ES-I3 (cell line): ENCODE measurements at regions not wholly inside any gene's neighbourhood (a gene's known extent, or its start where the extent isn't known, plus 50 kb on each side); places are given as distances from the start of the nearest gene placed in this dataset.

Experiments
- H3K36me3 ChIP-seq: 2 replicates; pipeline ENCODE4 v1.6.1; 2013; ENCODE audit warnings: mild to moderate bottlenecking, low read length, control low read depth, moderate library complexity; ENCODE audit not compliant: insufficient read depth
- H3K4me1 ChIP-seq: 2 replicates; pipeline ENCODE4 v1.6.1; 2013; ENCODE audit warnings: mild to moderate bottlenecking, control low read depth, low read length; ENCODE audit not compliant: insufficient read depth
- H3K9ac ChIP-seq: 2 replicates; pipeline ENCODE4 v1.6.1; 2013; ENCODE audit warnings: low read depth, mild to moderate bottlenecking, low read length, moderate library complexity
- H3K9me3 ChIP-seq: 2 replicates; pipeline ENCODE4 v1.6.1; 2013; ENCODE audit warnings: mild to moderate bottlenecking, low read length, moderate library complexity; ENCODE audit not compliant: control insufficient read depth, insufficient read depth

GRCh38 chrX:39104745-39105144, 303.5 kb downstream of the MID1IP1 start:
- Histone ChIP-seq H3K4me1 (no peaks in the 10 kb centered on the region), H3K9me3 (no peaks in the 10 kb centered on the region), H3K36me3 (no peaks in the 10 kb centered on the region), H3K9ac (no peak overlapping the region)

- H3K9ac ChIP-seq, result no peak overlapping the region
- H3K36me3 ChIP-seq, result no peaks in the 10 kb centered on the region
- no peaks in the 10 kb centered on the region; the same call in 1 of the 2 replicates for H3K9me3 ChIP-seq
- H3K4me1 ChIP-seq, result no peaks in the 10 kb centered on the region
These were observed 310.9 kb downstream of the MID1IP1 start for GRCh38 chrX:39112143-39112542.

DNA sequence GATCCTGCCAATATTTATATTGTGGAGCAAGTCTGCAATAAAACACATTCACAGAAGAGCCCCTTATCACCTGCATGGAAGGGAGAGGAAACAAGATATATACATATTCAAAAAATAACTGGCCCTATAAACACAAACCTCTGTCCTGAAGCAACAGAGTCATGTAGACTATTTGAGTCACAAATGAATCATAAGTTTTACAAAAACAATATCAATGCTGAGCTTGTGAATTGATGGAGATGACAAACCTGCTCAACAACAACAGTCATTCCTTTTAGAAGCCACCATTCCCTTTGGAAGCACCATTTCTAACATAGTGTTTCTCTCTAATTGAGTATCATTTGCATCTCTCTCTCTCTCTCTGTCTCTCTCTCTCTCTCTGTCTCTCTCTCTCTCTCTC, 313.9 kb downstream of the MID1IP1 start:
- no peaks in the 10 kb centered on the region for H3K4me1 ChIP-seq
- H3K9ac ChIP-seq, result no peak overlapping the region
- no peaks in the 10 kb centered on the region for H3K36me3 ChIP-seq
- no peaks in the 10 kb centered on the region; the same call in 1 of the 2 replicates for H3K9me3 ChIP-seq

DNA sequence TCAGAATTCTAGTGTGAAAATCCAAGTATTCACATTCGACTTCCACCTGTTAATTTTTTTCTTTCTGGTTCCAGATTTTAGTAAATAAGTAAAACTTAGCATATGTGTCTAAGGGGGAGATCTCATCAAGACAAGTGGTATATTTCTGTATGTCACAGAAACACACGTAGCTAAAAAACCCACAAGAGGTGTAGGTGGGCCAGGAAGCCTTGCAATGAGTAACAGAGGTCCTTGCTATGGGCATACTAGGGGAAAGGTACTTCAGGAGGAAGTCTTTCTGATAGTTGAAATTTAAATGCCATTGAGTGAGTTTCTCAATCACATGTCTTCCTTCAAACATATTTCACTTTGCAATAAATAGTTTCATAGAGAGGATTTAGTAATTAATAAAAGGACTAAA, 315.8 kb downstream of the MID1IP1 start:
- Histone ChIP-seq H3K9ac (no peak overlapping the region), H3K36me3 (no peaks in the 10 kb centered on the region), H3K9me3 (no peaks in the 10 kb centered on the region)

GRCh38 chrX:39121903-39122302, 320.6 kb downstream of the MID1IP1 start:
- no peak overlapping the region for H3K9ac ChIP-seq
- H3K9me3 ChIP-seq, result no peaks in the 10 kb centered on the region
- H3K36me3 ChIP-seq, result no peaks in the 10 kb centered on the region
- no peaks in the 10 kb centered on the region for H3K4me1 ChIP-seq

More for the DNA sequence above, 315.8 kb downstream of the MID1IP1 start:
- no peaks in the 10 kb centered on the region for H3K4me1 ChIP-seq

DNA sequence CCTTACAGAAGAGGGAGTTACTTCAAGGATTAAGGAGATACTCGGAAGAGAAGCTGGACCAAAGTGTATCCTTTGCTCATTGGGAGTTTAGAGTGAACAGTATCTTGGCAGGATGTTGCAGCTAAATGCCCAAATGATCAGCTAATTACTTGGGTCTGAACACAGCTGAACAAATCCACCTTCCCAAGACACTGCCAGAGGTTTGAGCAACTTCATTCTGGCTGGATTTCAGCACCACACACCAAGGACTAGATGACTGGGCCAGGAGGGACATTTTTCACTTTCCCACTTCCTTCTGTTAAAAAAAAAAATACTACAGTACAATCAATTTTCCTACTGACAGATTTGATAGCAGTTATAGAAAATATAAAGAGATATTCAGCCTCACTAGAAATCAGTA, 324.6 kb downstream of the MID1IP1 start:
- Histone ChIP-seq H3K9ac (no peak overlapping the region), H3K36me3 (no peaks in the 10 kb centered on the region), H3K4me1 (no peaks in the 10 kb centered on the region), H3K9me3 (no peaks in the 10 kb centered on the region)

DNA sequence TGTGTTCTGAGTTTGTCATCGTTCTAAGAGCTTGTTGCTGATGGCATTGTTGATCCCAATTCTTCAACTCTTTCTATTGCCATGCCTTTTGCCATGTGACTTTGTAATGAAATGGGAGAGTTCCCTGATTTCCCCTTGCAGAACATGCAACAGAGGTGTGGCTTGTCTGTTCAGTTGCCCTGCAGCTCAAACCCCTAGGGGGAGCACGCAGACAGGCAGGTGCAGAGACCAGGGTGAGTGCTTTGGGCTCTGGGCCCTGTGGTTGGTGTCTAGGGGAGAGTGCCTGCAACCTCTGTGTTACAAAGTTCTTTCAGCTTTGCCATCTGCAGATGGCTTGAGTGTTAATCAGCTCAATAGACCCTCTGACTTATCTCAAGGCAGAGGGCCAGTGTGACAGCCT, 332.7 kb downstream of the MID1IP1 start:
- Histone ChIP-seq H3K9me3 (no peaks in the 10 kb centered on the region), H3K9ac (no peak overlapping the region), H3K4me1 (no peaks in the 10 kb centered on the region), H3K36me3 (no peaks in the 10 kb centered on the region)

DNA sequence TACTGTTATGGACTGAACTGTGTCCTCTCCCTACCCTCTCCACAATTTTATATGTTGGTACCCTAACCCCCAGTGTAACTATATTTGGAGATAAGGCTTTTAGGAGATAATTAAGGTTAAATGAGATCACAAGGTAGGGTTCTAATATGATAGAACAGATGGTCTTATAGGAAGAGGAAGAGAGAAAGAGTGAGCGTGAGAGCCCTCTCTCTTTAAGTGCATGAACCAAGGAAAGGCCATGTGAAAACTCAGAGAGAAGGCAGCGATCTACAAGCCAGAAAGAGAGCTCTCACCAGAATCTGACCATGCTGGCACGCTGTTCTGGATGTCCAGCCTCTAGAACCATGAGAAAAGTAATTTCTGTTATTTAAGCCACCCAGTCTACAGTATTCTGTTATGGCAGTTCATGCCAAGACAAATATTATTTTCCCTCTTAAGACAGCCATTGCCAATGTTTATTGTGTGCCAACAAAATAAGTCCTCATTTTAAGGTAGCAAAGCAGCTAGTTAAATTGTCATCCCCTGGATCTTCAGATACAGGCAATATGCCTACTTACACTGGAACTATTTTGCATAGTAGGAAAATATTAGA, 336.2 kb downstream of the MID1IP1 start:
- H3K4me1 ChIP-seq, result no peaks in the 10 kb centered on the region
- H3K36me3 ChIP-seq, result no peaks in the 10 kb centered on the region
- no peaks in the 10 kb centered on the region for H3K9me3 ChIP-seq
- H3K9ac ChIP-seq, result no peak overlapping the region

GRCh38 chrX:39140581-39140980, 339.3 kb downstream of the MID1IP1 start:
- Histone ChIP-seq H3K9ac (no peak overlapping the region), H3K36me3 (no peaks in the 10 kb centered on the region), H3K4me1 (0 out of 2 replicates have a peak, but pooled peaks cover 3% of the 10 kb centered on the region), H3K9me3 (no peaks in the 10 kb centered on the region)

DNA sequence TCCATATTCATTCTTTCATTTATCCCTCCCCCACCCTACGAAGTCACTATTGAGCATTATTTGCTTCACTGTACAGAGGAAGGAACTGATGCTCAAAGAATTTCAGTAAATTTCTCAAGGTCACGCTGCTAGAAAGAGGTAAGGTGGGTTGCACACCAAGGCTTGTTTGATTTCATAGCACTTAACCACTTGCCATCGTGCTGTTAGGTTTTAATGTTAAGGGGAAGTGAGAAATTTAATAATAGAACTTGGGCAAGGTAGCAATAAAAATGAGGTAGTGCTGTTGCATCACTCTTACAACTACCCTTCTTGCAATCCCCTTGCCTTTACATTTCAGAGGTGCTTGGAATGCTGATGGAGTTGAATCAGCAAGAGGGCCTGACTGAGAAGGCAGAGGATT, 343.1 kb downstream of the MID1IP1 start:
- H3K36me3 ChIP-seq, result no peaks in the 10 kb centered on the region
- H3K9ac ChIP-seq, result no peak overlapping the region
- H3K4me1 ChIP-seq, result 0 out of 2 replicates have a peak, but pooled peaks cover 3% of the 10 kb centered on the region
- no peaks in the 10 kb centered on the region for H3K9me3 ChIP-seq

GRCh38 chrX:39144956-39145355, 343.7 kb downstream of the MID1IP1 start:
- Histone ChIP-seq H3K9ac (no peak overlapping the region), H3K4me1 (0 out of 2 replicates have a peak, but pooled peaks cover 3% of the 10 kb centered on the region), H3K36me3 (no peaks in the 10 kb centered on the region), H3K9me3 (no peaks in the 10 kb centered on the region)

- no peak overlapping the region for H3K9ac ChIP-seq
- H3K4me1 ChIP-seq, result 0 out of 2 replicates have a peak, but pooled peaks cover 3% of the 10 kb centered on the region
- no peaks in the 10 kb centered on the region for H3K36me3 ChIP-seq
- H3K9me3 ChIP-seq, result no peaks in the 10 kb centered on the region
These were observed 344.6 kb downstream of the MID1IP1 start for GRCh38 chrX:39145859-39146258.

DNA sequence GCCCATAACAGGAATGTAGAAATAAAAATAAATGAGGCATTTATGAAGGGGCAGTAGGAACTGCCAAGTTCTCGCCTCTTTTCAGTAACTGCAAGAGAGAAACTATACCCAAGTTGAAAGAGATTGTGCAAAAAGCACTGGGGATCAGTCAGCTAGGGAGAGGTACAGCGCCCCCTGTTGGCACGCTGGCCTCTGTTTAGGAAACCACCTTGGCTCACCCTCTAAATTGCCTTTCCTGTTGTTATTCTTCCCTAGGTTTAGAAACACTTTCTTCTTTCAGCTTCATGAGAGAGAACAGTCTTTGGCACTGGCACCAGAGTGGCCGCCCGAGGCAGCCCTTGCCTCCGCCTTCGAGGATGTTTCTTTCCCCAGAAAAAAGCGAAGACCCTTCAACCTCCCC, 348.5 kb downstream of the MID1IP1 start:
- Histone ChIP-seq H3K9me3 (no peaks in the 10 kb centered on the region), H3K4me1 (no peaks in the 10 kb centered on the region), H3K36me3 (no peaks in the 10 kb centered on the region), H3K9ac (no peak overlapping the region)

- Histone ChIP-seq H3K9me3 (no peaks in the 10 kb centered on the region), H3K9ac (no peak overlapping the region; the same call in 1 of the 2 replicates), H3K4me1 (no peaks in the 10 kb centered on the region), H3K36me3 (no peaks in the 10 kb centered on the region)
These were observed 349.0 kb downstream of the MID1IP1 start for GRCh38 chrX:39150220-39150619.

DNA sequence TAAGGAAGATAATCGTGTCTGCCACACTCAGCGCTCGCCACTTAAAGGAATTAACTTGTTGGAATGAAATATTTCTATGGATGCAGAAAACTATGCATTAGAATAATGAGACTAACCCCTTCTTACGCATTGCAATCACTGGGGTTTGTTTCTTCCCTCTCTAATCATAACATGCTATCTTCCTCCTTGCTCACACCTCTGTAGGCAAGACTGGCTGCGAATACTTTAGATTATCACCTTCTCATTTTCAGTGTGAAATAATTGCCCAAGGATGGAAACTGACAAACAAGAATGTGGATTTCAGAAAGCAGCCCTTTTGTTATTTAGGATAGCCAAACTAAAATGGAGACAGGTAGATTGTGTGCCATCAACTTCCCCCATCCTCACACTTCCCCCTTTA, 349.4 kb downstream of the MID1IP1 start:
- no peaks in the 10 kb centered on the region for H3K9me3 ChIP-seq
- no peaks in the 10 kb centered on the region for H3K36me3 ChIP-seq
- no peaks in the 10 kb centered on the region for H3K4me1 ChIP-seq
- no peak overlapping the region; the same call in 1 of the 2 replicates for H3K9ac ChIP-seq
